GM23338 (cell line): ENCODE measurements at regions not wholly inside any gene's neighbourhood (a gene's known extent, or its start where the extent isn't known, plus 50 kb on each side); places are given as distances from the start of the nearest gene placed in this dataset.

Experiments
- ATAC-seq: fragments of 200-7000 bp; cut with Tn5 transposase; 3 replicates; pipeline ENCODE4 v1.9.1; 2020
- DNase-seq: peaks from one replicate; pipeline ENCODE4 v3.0.0-alpha.2; 2015; ENCODE audit warnings: low spot score
- H2AFZ ChIP-seq: fragments of 200-600 bp; sonication (generic); 2 replicates; pipeline ENCODE4 v1.8.0; 2016; ENCODE audit warnings: antibody characterized with exemption, mild to moderate bottlenecking, moderate library complexity
- H3F3A ChIP-seq: fragments of 200-600 bp; sonication (generic); replicated peaks from 2 replicates; pipeline ENCODE4 v1.8.0; 2017; ENCODE audit warnings: antibody characterized with exemption, mixed run types, low read depth
- H3K27ac ChIP-seq: fragments of 200-600 bp; sonication (generic); 2 replicates; pipeline ENCODE4 v1.6.1; 2016; ENCODE audit warnings: low read depth
- H3K27me3 ChIP-seq: fragments of 200-600 bp; sonication (generic); 2 replicates; pipeline ENCODE4 v1.8.0; 2016; ENCODE audit warnings: mild to moderate bottlenecking, mixed run types, moderate library complexity; ENCODE audit not compliant: insufficient read depth
- H3K36me3 ChIP-seq: fragments of 200-600 bp; sonication (generic); 2 replicates; pipeline ENCODE4 v1.8.0; 2016; ENCODE audit warnings: mild to moderate bottlenecking; ENCODE audit not compliant: insufficient read depth
- H3K4me1 ChIP-seq: fragments of 200-600 bp; sonication (generic); 2 replicates; pipeline ENCODE4 v1.8.0; 2016; ENCODE audit warnings: mild to moderate bottlenecking, moderate library complexity; ENCODE audit not compliant: insufficient read depth
- H3K4me2 ChIP-seq: fragments of 200-600 bp; sonication (generic); 2 replicates; pipeline ENCODE4 v1.7.1; 2017; ENCODE audit warnings: mixed run types
- H3K4me3 ChIP-seq: fragments of 200-600 bp; sonication (generic); 2 replicates; pipeline ENCODE4 v1.6.1; 2016; ENCODE audit warnings: mixed run types
- H3K79me2 ChIP-seq: fragments of 200-600 bp; sonication (generic); replicated peaks from 2 replicates; pipeline ENCODE4 v1.8.0; 2017; ENCODE audit warnings: mild to moderate bottlenecking; ENCODE audit not compliant: insufficient read depth
- H3K9me2 ChIP-seq: fragments of 200-600 bp; sonication (generic); 2 replicates; pipeline ENCODE4 v1.8.0; 2017; ENCODE audit not compliant: insufficient read depth
- H4K20me1 ChIP-seq: fragments of 200-600 bp; sonication (generic); replicated peaks from 2 replicates; pipeline ENCODE4 v1.8.0; 2017; ENCODE audit warnings: mild to moderate bottlenecking; ENCODE audit not compliant: insufficient read depth
- H3K27ac Mint-ChIP-seq: 2 replicates; pipeline ENCODE4 v1.8.0; 2020; ENCODE audit warnings: inconsistent platforms, mild to moderate bottlenecking, moderate library complexity, mixed read lengths
- H3K27me3 Mint-ChIP-seq: 3 replicates; pipeline ENCODE4 v1.8.0; 2022; ENCODE audit warnings: low read depth, mild to moderate bottlenecking, moderate library complexity, mixed read lengths, inconsistent platforms; ENCODE audit not compliant: insufficient read depth, poor library complexity
- H3K36me3 Mint-ChIP-seq: 3 replicates; pipeline ENCODE4 v1.8.0; 2021; ENCODE audit warnings: low read depth, mild to moderate bottlenecking, inconsistent platforms, moderate library complexity, mixed read lengths
- H3K4me1 Mint-ChIP-seq: 3 replicates; pipeline ENCODE4 v1.8.0; 2020; ENCODE audit warnings: mild to moderate bottlenecking, inconsistent platforms, mixed read lengths
- H3K4me3 Mint-ChIP-seq: 3 replicates; pipeline ENCODE4 v1.8.0; 2021; ENCODE audit warnings: moderate library complexity, mild to moderate bottlenecking, inconsistent platforms, mixed read lengths
- H3K9me3 Mint-ChIP-seq: 3 replicates; pipeline ENCODE4 v1.8.0; 2020; ENCODE audit warnings: moderate library complexity, mild to moderate bottlenecking, inconsistent platforms, mixed read lengths
- CREB1 ChIP-seq: fragments of 250-450 bp; sonication (Bioruptor Pico); IDR thresholded peaks from 2 replicates; pipeline ENCODE4 v1.5.0; 2020; ENCODE audit warnings: low read depth, mild to moderate bottlenecking, moderate library complexity
- EZH2phosphoT487 ChIP-seq: fragments of 200-600 bp; sonication (generic); IDR thresholded peaks from one replicate; pipeline ENCODE4 v1.8.1; 2018; ENCODE audit warnings: antibody characterized with exemption; ENCODE audit not compliant: unreplicated experiment
- JUNB ChIP-seq: IDR thresholded peaks from one replicate; pipeline ENCODE4 v1.6.1; 2016; ENCODE audit warnings: antibody characterized with exemption; ENCODE audit not compliant: unreplicated experiment
- NANOG ChIP-seq: IDR thresholded peaks from 2 replicates; pipeline ENCODE4 v1.6.1; 2016; ENCODE audit warnings: antibody characterized with exemption, borderline replicate concordance
- POLR2AphosphoS5 ChIP-seq: IDR thresholded peaks from 2 replicates; pipeline ENCODE4 v1.6.1; 2016; ENCODE audit warnings: antibody characterized with exemption, low read depth
- REST ChIP-seq: IDR thresholded peaks from one replicate; pipeline ENCODE4 v1.6.1; 2018; ENCODE audit warnings: antibody characterized with exemption; ENCODE audit not compliant: unreplicated experiment
- STAT1 ChIP-seq: IDR thresholded peaks from one replicate; pipeline ENCODE4 v1.6.1; 2016; ENCODE audit warnings: antibody characterized with exemption; ENCODE audit not compliant: unreplicated experiment
- ZNF331 ChIP-seq: fragments of 250-450 bp; sonication (Bioruptor Pico); IDR thresholded peaks from 2 replicates; pipeline ENCODE4 v1.5.0; 2020; ENCODE audit warnings: low read depth, mild to moderate bottlenecking, moderate library complexity
- ZNF462 ChIP-seq: fragments of 250-450 bp; sonication (Bioruptor Pico); IDR thresholded peaks from 2 replicates; pipeline ENCODE4 v1.5.0; 2020; ENCODE audit warnings: mild to moderate bottlenecking, moderate library complexity

GRCh38 chr16:17784073-17784472, 313.3 kb upstream of the XYLT1 start:
- Histone ChIP-seq H2AFZ (no peak overlapping the region), H3F3A (no peaks in the 10 kb centered on the region), H4K20me1 (no peaks in the 10 kb centered on the region), H3K27me3 (no peaks in the 10 kb centered on the region), H3K9me2 (no peaks in the 10 kb centered on the region; the same call in 1 of the 2 replicates), H3K79me2 (no peaks in the 10 kb centered on the region), H3K4me3 (no peak overlapping the region), H3K36me3 (no peaks in the 10 kb centered on the region), H3K4me2 (no peak overlapping the region), H3K27ac (no peak overlapping the region), H3K4me1 (no peaks in the 10 kb centered on the region)
- peak; percentile 86 for DNase-seq
- peaks cover 3% of the 10 kb centered on the region; the same call in 1 of the 3 replicates for H3K4me1 Mint-ChIP-seq
- no peaks in the 10 kb centered on the region for H3K9me3 Mint-ChIP-seq
- ATAC-seq: peak; percentile 78
- peak; percentile 82 for TF ChIP-seq CREB1
- TF ChIP-seq STAT1: no peak
- peak; percentile 87 for TF ChIP-seq REST
- H3K27me3 Mint-ChIP-seq: peaks cover 4% of the 10 kb centered on the region
- H3K36me3 Mint-ChIP-seq: no peaks in the 10 kb centered on the region
- no peak overlapping the region for H3K27ac Mint-ChIP-seq
- no peak overlapping the region for H3K4me3 Mint-ChIP-seq

GRCh38 chr16:17780181-17780580, 309.4 kb upstream of the XYLT1 start:
- no peak overlapping the region for H3K27ac Mint-ChIP-seq
- no peak overlapping the region for H2AFZ ChIP-seq
- TF ChIP-seq STAT1: no peak
- TF ChIP-seq ZNF331 (CRISPR knock-in tag): no peak
- no peak for TF ChIP-seq ZNF462
- no peak for TF ChIP-seq JUNB
- TF ChIP-seq CREB1: no peak
- TF ChIP-seq POLR2AphosphoS5: no peak
- TF ChIP-seq NANOG: no peak
- TF ChIP-seq REST: no peak
- no peak for TF ChIP-seq EZH2phosphoT487

More at GRCh38 chr16:17780181-17780580, 309.4 kb upstream of the XYLT1 start:
- Mint-ChIP-seq H3K36me3 (no peaks in the 10 kb centered on the region), H3K9me3 (no peaks in the 10 kb centered on the region), H3K27me3 (peaks cover 4% of the 10 kb centered on the region), H3K4me3 (no peak overlapping the region), H3K4me1 (peaks cover 11% of the 10 kb centered on the region)
- Histone ChIP-seq H4K20me1 (no peaks in the 10 kb centered on the region), H3K27ac (no peak overlapping the region), H3F3A (no peaks in the 10 kb centered on the region), H3K4me2 (no peak overlapping the region), H3K36me3 (no peaks in the 10 kb centered on the region), H3K4me1 (peaks cover 7% of the 10 kb centered on the region; the same call in 1 of the 2 replicates), H3K79me2 (no peaks in the 10 kb centered on the region), H3K27me3 (no peaks in the 10 kb centered on the region), H3K9me2 (peaks cover 3% of the 10 kb centered on the region; the same call in 1 of the 2 replicates), H3K4me3 (no peak overlapping the region)
- DNase-seq (no peak), ATAC-seq (no peak)
